IMR-90 (cell line): ENCODE measurements at regions not wholly inside any gene's neighbourhood (a gene's known extent, or its start where the extent isn't known, plus 50 kb on each side); places are given as distances from the start of the nearest gene placed in this dataset.

Source experiments
- ATAC-seq: fragments of 200-7000 bp; cut with Tn5 transposase; 2 replicates; pipeline ENCODE4 v1.9.1; 2020; ENCODE audit warnings: low read depth, mild to moderate bottlenecking, moderate library complexity
- BruUV-seq: library from RNA; stranded (reverse); fragments of 400-500 nt; replicated peaks from 2 replicates; lab custom pipeline; 2021; lab: Mats Ljungman, UMichigan
- CTCF ChIA-PET: fragments of 300-600 bp; formaldehyde crosslinking; extraction: SDS; loops from one replicate; lab custom pipeline; 2021; ENCODE audit warnings: antibody characterized with exemption; lab: Yijun Ruan, JAX
- POLR2A ChIA-PET: fragments of 300-600 bp; sonication (Branson Sonifier 250); formaldehyde crosslinking; loops from one replicate; lab custom pipeline; 2022; ENCODE audit warnings: antibody characterized with exemption; ENCODE audit not compliant: unreplicated experiment; lab: Charles Lee
- DNase-seq: peaks from one replicate; pipeline ENCODE4 v3.0.0; 2013
- H2AFZ ChIP-seq: replicated peaks from 2 replicates; pipeline ENCODE3; 2013; ENCODE audit warnings: low read length, mild to moderate bottlenecking; ENCODE audit not compliant: poor library complexity
- H2AK5ac ChIP-seq: 2 replicates; pipeline ENCODE4 v1.6.1; 2013; ENCODE audit warnings: low read depth, low read length, inconsistent platforms
- H2AK9ac ChIP-seq: replicated peaks from 2 replicates; pipeline ENCODE3; 2013; ENCODE audit warnings: mild to moderate bottlenecking, low read depth, low read length, moderate library complexity; ENCODE audit not compliant: poor library complexity
- H2BK120ac ChIP-seq: 2 replicates; pipeline ENCODE4 v1.6.1; 2013; ENCODE audit warnings: low read depth, low read length, inconsistent platforms
- H2BK15ac ChIP-seq: 3 replicates; pipeline ENCODE4 v1.6.1; 2013; ENCODE audit warnings: low read depth, low read length, inconsistent platforms
- H2BK20ac ChIP-seq: 2 replicates; pipeline ENCODE4 v1.6.1; 2013; ENCODE audit warnings: low read depth, mild to moderate bottlenecking, inconsistent platforms, low read length, moderate library complexity
- H2BK5ac ChIP-seq: 2 replicates; pipeline ENCODE4 v1.6.1; 2013; ENCODE audit warnings: mild to moderate bottlenecking, low read depth, low read length, inconsistent platforms; ENCODE audit not compliant: poor library complexity, severe bottlenecking
- H3K14ac ChIP-seq: replicated peaks from 2 replicates; pipeline ENCODE4 v1.6.1; 2013; ENCODE audit warnings: low read depth, low read length, inconsistent platforms
- H3K18ac ChIP-seq: 2 replicates; pipeline ENCODE4 v1.6.1; 2013; ENCODE audit warnings: low read depth, low read length, control low read depth
- H3K23ac ChIP-seq: 2 replicates; pipeline ENCODE4 v1.6.1; 2013; ENCODE audit warnings: low read depth, low read length, inconsistent platforms
- H3K27ac ChIP-seq: 2 replicates; pipeline ENCODE4 v1.5.1; 2013; ENCODE audit warnings: mild to moderate bottlenecking, control low read depth, low read length; ENCODE audit not compliant: insufficient read depth
- H3K27me3 ChIP-seq: 2 replicates; pipeline ENCODE4 v1.6.1; 2013; ENCODE audit warnings: low read length; ENCODE audit not compliant: control insufficient read depth, insufficient read depth
- H3K36me3 ChIP-seq: 2 replicates; pipeline ENCODE4 v1.6.1; 2013; ENCODE audit warnings: low read length, mixed read lengths; ENCODE audit not compliant: control insufficient read depth, insufficient read depth
- H3K4ac ChIP-seq: 2 replicates; pipeline ENCODE4 v1.6.1; 2013; ENCODE audit warnings: low read depth, low read length, inconsistent platforms
- H3K4me1 ChIP-seq: 2 replicates; pipeline ENCODE4 v1.6.1; 2013; ENCODE audit warnings: low read length, mixed read lengths; ENCODE audit not compliant: control insufficient read depth, insufficient read depth
- H3K4me2 ChIP-seq: 2 replicates; pipeline ENCODE4 v1.6.1; 2013; ENCODE audit warnings: low read depth, mild to moderate bottlenecking, control low read depth, low read length, moderate library complexity
- H3K4me3 ChIP-seq: 2 replicates; pipeline ENCODE4 v1.5.1; 2013; ENCODE audit warnings: low read depth, mild to moderate bottlenecking, control low read depth, low read length, moderate library complexity; ENCODE audit not compliant: insufficient read depth
- H3K56ac ChIP-seq: 2 replicates; pipeline ENCODE4 v1.6.1; 2013; ENCODE audit warnings: low read length, inconsistent platforms; ENCODE audit not compliant: insufficient read depth; ENCODE audit errors: extremely low read depth
- H3K79me1 ChIP-seq, 2 experiments: 2 replicates each; pipeline ENCODE4 v1.6.1; 2013; ENCODE audit warnings: low read length in 2 of 2, inconsistent platforms in 1 of 2, low read depth in 1 of 2
- H3K9ac ChIP-seq: 2 replicates; pipeline ENCODE4 v1.6.1; 2013; ENCODE audit warnings: low read depth, low read length, control low read depth
- H3K9me1 ChIP-seq: 2 replicates; pipeline ENCODE4 v1.6.1; 2013; ENCODE audit warnings: low read length, inconsistent platforms; ENCODE audit not compliant: insufficient read depth
- H3K9me3 ChIP-seq: 2 replicates; pipeline ENCODE4 v1.6.1; 2013; ENCODE audit warnings: low read length; ENCODE audit not compliant: control insufficient read depth, insufficient read depth
- H4K20me1 ChIP-seq: 2 replicates; pipeline ENCODE4 v1.6.1; 2013; ENCODE audit warnings: low read length, inconsistent platforms; ENCODE audit not compliant: insufficient read depth
- H4K5ac ChIP-seq: 2 replicates; pipeline ENCODE4 v1.6.1; 2013; ENCODE audit warnings: mild to moderate bottlenecking, low read depth, low read length, control low read depth
- H4K8ac ChIP-seq, 2 experiments: 2 replicates each; pipeline ENCODE4 v1.6.1; 2013; ENCODE audit warnings: low read depth in 2 of 2, low read length in 2 of 2, control low read depth in 1 of 2, inconsistent platforms in 1 of 2
- H4K91ac ChIP-seq: 2 replicates; pipeline ENCODE4 v1.6.1; 2013; ENCODE audit warnings: low read depth, low read length, inconsistent platforms; ENCODE audit not compliant: insufficient read depth
- BHLHE40 ChIP-seq: fragments of 150-350 bp; IDR thresholded peaks from 2 replicates; pipeline ENCODE4 v1.6.1; 2016; ENCODE audit warnings: mild to moderate bottlenecking, low read depth, low read length
- CEBPB ChIP-seq: IDR thresholded peaks from 2 replicates; pipeline ENCODE4 v1.6.1; 2012; ENCODE audit warnings: low read depth, low read length, improper control_type of control experiment
- CHD1 ChIP-seq: IDR thresholded peaks from 2 replicates; pipeline ENCODE4 v1.6.1; 2012; ENCODE audit warnings: low read depth, low read length, improper control_type of control experiment
- CTCF ChIP-seq: conservative IDR thresholded peaks from 2 replicates; pipeline ENCODE4 v1.5.1; 2012; ENCODE audit warnings: mild to moderate bottlenecking, low read depth, low read length, improper control_type of control experiment
- ELK1 ChIP-seq: fragments of 150-350 bp; IDR thresholded peaks from 2 replicates; pipeline ENCODE4 v1.6.1; 2016; ENCODE audit warnings: low read depth, mild to moderate bottlenecking, low read length, moderate library complexity, borderline replicate concordance
- FOS ChIP-seq: fragments of 150-350 bp; IDR thresholded peaks from 2 replicates; pipeline ENCODE4 v1.6.1; 2016; ENCODE audit warnings: low read depth, low read length
- MAFK ChIP-seq: IDR thresholded peaks from 2 replicates; pipeline ENCODE4 v1.6.1; 2012; ENCODE audit warnings: low read depth, low read length, improper control_type of control experiment
- MAZ ChIP-seq: IDR thresholded peaks from 2 replicates; pipeline ENCODE4 v1.6.1; 2012; ENCODE audit warnings: low read depth, mild to moderate bottlenecking, low read length, improper control_type of control experiment, moderate library complexity, borderline replicate concordance
- MXI1 ChIP-seq: IDR thresholded peaks from 2 replicates; pipeline ENCODE4 v1.6.1; 2012; ENCODE audit warnings: low read depth, mild to moderate bottlenecking, low read length, moderate library complexity, borderline replicate concordance
- NFE2L2 ChIP-seq: fragments of 150-350 bp; IDR thresholded peaks from 2 replicates; pipeline ENCODE4 v1.6.1; 2016; ENCODE audit warnings: low read depth, mild to moderate bottlenecking, low read length
- POLR2A ChIP-seq: IDR thresholded peaks from 2 replicates; pipeline ENCODE4 v1.6.1; 2012; ENCODE audit warnings: mild to moderate bottlenecking, low read depth, low read length
- RAD21 ChIP-seq: IDR thresholded peaks from 2 replicates; pipeline ENCODE4 v1.6.1; 2012; ENCODE audit warnings: low read length, improper control_type of control experiment
- RCOR1 ChIP-seq: IDR thresholded peaks from 2 replicates; pipeline ENCODE4 v1.6.1; 2012; ENCODE audit warnings: mild to moderate bottlenecking, low read length, improper control_type of control experiment; ENCODE audit not compliant: insufficient replicate concordance
- RFX5 ChIP-seq: IDR thresholded peaks from 2 replicates; pipeline ENCODE4 v1.8.0; 2012; ENCODE audit warnings: low read depth, mild to moderate bottlenecking, low read length, moderate library complexity
- SMC3 ChIP-seq: fragments of 150-350 bp; IDR thresholded peaks from 2 replicates; pipeline ENCODE4 v1.6.1; 2016; ENCODE audit warnings: low read depth, mild to moderate bottlenecking, antibody characterized with exemption, low read length, moderate library complexity
- WGBS, 2 experiments: methylation state at CpG; one replicate each; pipeline versions ENCODE4 v1.1.5 to v1.1.7; 2013; ENCODE audit warnings: missing lambda C conversion rate in 2 of 2; ENCODE audit not compliant: insufficient read length in 1 of 2; ENCODE audit errors: extremely low coverage in 2 of 2; 5-methylcytosine and 5-hydroxymethylcytosine counted together
- dilution Hi-C: fragments of 300-500 bp; cut with HindIII; formaldehyde crosslinking; loops from one replicate; pipeline ENCODE4 v1.14.3; 2018; ENCODE audit warnings: low sequenced_read_pairs; ENCODE audit not compliant: unreplicated experiment
- in situ Hi-C: fragments of 300-500 bp; cut with MboI; formaldehyde crosslinking; loops from 3 replicates; pipeline ENCODE4 v1.14.3; 2019; ENCODE audit warnings: low sequenced_read_pairs, inconsistent platforms, mixed read lengths
- intact Hi-C: fragments of 100-400 bp; cut with micrococcal nuclease; formaldehyde crosslinking; loops from 2 replicates; pipeline ENCODE4 v1.10.0; 2022
- TF ChIP-seq, protein P1 (sequence below): fragments of 150-350 bp; IDR thresholded peaks from 2 replicates; pipeline ENCODE4 v1.6.1; 2017; ENCODE audit warnings: mild to moderate bottlenecking, antibody characterized with exemption, low read length, low read depth

DNA sequence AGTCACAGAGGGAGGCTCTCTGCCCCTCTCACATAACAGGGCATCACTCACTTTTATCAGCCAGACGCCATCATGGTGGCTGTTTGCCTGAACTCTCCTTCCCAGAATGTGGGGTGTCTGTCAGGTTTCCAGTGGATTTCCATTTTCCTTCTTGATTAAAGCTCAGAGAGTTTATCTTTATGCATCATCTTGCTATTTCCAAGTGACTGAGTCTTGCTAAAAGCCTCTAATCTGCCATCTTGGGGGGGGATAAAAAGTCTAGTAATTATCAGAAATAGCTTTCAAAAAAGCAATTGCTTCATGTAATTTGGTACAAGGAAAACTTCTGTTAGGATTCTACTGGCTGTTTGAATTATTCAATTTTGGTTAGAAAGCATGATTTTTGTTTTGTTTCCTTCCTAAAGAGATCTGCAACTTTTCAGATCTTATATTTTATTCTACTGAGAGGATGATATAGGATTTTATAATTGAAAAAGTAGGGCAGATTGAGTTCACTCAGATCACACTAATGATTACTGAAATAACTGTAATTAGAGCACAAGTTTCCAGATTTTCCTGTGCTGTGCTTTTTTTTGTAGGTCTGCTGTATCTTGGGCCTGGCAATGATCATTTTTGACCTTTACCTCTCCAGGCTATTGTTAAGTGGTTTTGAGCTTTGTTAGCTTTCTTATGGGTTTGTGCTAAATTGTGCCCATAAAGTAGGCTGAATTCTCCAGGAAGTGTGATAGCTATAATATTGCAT lies 661.5 kb downstream of the TLE4 start:
- dilution Hi-C loops (no loop called here), in situ Hi-C loops (no loop called here), intact Hi-C loops (no loop called here)
- H3K4me3 ChIP-seq = no peak overlapping the region
- H4K5ac ChIP-seq = no peak overlapping the region
- no peak overlapping the region for H3K18ac ChIP-seq
- no peaks in the 10 kb centered on the region for H3K9me3 ChIP-seq
- H2BK5ac ChIP-seq = no peak overlapping the region
- CTCF ChIA-PET = no interaction called here
- no peaks in the 10 kb centered on the region for H3K36me3 ChIP-seq
- no peaks in the 10 kb centered on the region for H3K4me1 ChIP-seq
- no peaks in the 10 kb centered on the region for H4K20me1 ChIP-seq
- ATAC-seq (no peak), DNase-seq (no peak)
- H2BK120ac ChIP-seq = no peak overlapping the region
- BruUV-seq = no TSS peak
- H3K27ac ChIP-seq = no peak overlapping the region
- no peak overlapping the region for H3K14ac ChIP-seq
- no peaks in the 10 kb centered on the region for H3K79me1 ChIP-seq
- TF ChIP-seq RAD21 (no peak), POLR2A (no peak), FOS (no peak), SMC3 (no peak), CEBPB (no peak), CHD1 (no peak), NFE2L2 (no peak), MAZ (no peak), ELK1 (no peak), MAFK (no peak), MXI1 (no peak), RCOR1 (no peak), BHLHE40 (no peak), RFX5 (no peak), CTCF (no peak)
- TF ChIP-seq, protein P1, sequence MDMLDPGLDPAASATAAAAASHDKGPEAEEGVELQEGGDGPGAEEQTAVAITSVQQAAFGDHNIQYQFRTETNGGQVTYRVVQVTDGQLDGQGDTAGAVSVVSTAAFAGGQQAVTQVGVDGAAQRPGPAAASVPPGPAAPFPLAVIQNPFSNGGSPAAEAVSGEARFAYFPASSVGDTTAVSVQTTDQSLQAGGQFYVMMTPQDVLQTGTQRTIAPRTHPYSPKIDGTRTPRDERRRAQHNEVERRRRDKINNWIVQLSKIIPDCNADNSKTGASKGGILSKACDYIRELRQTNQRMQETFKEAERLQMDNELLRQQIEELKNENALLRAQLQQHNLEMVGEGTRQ = no peak
- H3K9me1 ChIP-seq = no peaks in the 10 kb centered on the region
- H3K56ac ChIP-seq = no peak overlapping the region
- H4K8ac ChIP-seq = no peak overlapping the region
- no peak overlapping the region for H2AK9ac ChIP-seq
- H2BK20ac ChIP-seq = no peak overlapping the region
- no peak overlapping the region for H2AFZ ChIP-seq
- no peak overlapping the region for H4K91ac ChIP-seq
- no peaks in the 10 kb centered on the region for H3K27me3 ChIP-seq
- no CpG with 5 or more reads among the region's 1 CpG for WGBS, 2 experiments
- no peak overlapping the region for H3K4me2 ChIP-seq
- H3K23ac ChIP-seq = no peak overlapping the region
- H3K9ac ChIP-seq = no peak overlapping the region
- no peak overlapping the region for H2BK15ac ChIP-seq
- H2AK5ac ChIP-seq = no peak overlapping the region
- no peak overlapping the region for H3K4ac ChIP-seq
- POLR2A ChIA-PET = no interaction called here
